BLaER1 (cell line): ENCODE measurements at regions not wholly inside any gene's neighbourhood (a gene's known extent, or its start where the extent isn't known, plus 50 kb on each side); places are given as distances from the start of the nearest gene placed in this dataset.

Experiments
- H3K27ac ChIP-seq: shearing (Covaris generic); formaldehyde crosslinking; 2 replicates; pipeline ENCODE4 v1.8.1; 2022
- H3K27me3 ChIP-seq: shearing (Covaris generic); formaldehyde crosslinking; 2 replicates; pipeline ENCODE4 v1.8.1; 2022
- H3K36me3 ChIP-seq: shearing (Covaris generic); formaldehyde crosslinking; 2 replicates; pipeline ENCODE4 v1.8.1; 2022
- H3K4me1 ChIP-seq: shearing (Covaris generic); formaldehyde crosslinking; 2 replicates; pipeline ENCODE4 v1.8.1; 2022
- H3K4me2 ChIP-seq: shearing (Covaris generic); formaldehyde crosslinking; 2 replicates; pipeline ENCODE4 v1.8.1; 2022
- H3K4me3 ChIP-seq: shearing (Covaris generic); formaldehyde crosslinking; 2 replicates; pipeline ENCODE4 v1.8.1; 2022
- H3K9ac ChIP-seq: shearing (Covaris generic); formaldehyde crosslinking; 2 replicates; pipeline ENCODE4 v1.8.1; 2022
- H3K9me3 ChIP-seq: shearing (Covaris generic); formaldehyde crosslinking; 2 replicates; pipeline ENCODE4 v1.8.1; 2022
- H4K20me1 ChIP-seq: shearing (Covaris generic); formaldehyde crosslinking; 2 replicates; pipeline ENCODE4 v1.8.1; 2022
- Cebpa-rat ChIP-seq: shearing (Covaris generic); IDR thresholded peaks from 2 replicates; pipeline ENCODE4 v1.8.1; 2022

DNA sequence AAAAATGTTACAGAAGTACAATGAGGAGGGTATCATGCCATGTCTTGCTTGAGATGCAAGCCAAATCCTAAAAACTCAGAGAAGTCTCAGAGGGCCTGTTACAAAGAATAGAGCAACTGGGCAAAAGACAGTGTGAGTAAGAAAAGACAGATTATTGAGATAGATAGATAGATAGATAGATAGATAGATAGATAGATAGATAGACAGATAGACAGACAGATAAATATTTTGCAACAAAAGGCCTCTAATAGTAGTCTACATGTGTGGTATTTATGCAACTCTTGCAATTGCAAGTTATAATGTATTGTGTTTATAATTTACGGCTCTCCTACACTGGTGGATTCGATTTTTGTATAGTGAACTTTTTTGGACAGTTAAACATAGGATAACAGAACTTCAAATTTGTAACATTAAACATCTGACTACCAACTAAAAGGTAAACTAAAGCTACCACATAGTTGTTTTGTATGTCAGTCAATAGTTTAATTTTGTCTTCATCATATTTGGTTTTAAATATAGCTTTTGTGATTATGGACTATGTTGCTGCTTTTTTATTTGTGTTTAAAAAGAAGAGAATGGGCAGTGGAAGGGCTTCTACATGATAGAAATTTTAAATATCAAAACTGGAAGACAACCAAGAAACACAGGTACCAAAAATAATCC, 740.7 kb upstream of the LRRTM4 start:
- Histone ChIP-seq H3K9ac (no peak overlapping the region), H3K4me1 (no peaks in the 10 kb centered on the region), H3K9me3 (no peaks in the 10 kb centered on the region), H4K20me1 (no peaks in the 10 kb centered on the region), H3K36me3 (no peaks in the 10 kb centered on the region), H3K4me3 (no peak overlapping the region), H3K27ac (no peak overlapping the region), H3K4me2 (no peak overlapping the region), H3K27me3 (no peaks in the 10 kb centered on the region)
- TF ChIP-seq Cebpa-rat, result no peak

DNA sequence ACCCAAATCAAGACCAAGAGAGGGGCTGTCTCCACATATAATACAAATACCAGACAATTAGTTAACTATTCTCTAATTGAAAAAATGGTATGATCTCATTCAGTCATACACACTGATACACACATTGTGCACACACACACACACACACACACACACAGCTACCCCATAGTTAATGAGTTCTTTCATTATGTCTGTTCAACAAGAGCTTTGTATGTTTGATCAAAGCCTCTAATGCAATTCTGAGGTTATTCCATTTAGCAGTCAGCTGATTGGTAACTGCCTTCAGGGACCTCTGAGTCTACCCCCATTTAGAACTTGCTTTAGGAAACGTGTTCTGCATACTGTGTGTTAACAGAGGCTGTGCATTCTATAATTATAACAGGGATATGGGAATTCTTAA, 741.4 kb upstream of the LRRTM4 start:
- H3K27me3 ChIP-seq, result no peaks in the 10 kb centered on the region
- no peak overlapping the region for H3K4me3 ChIP-seq
- no peak overlapping the region for H3K4me2 ChIP-seq
- no peaks in the 10 kb centered on the region for H4K20me1 ChIP-seq
- H3K27ac ChIP-seq, result no peak overlapping the region
- no peaks in the 10 kb centered on the region for H3K36me3 ChIP-seq
- no peak overlapping the region for H3K9ac ChIP-seq
- no peaks in the 10 kb centered on the region for H3K4me1 ChIP-seq
- no peak for TF ChIP-seq Cebpa-rat
- H3K9me3 ChIP-seq, result no peaks in the 10 kb centered on the region

DNA sequence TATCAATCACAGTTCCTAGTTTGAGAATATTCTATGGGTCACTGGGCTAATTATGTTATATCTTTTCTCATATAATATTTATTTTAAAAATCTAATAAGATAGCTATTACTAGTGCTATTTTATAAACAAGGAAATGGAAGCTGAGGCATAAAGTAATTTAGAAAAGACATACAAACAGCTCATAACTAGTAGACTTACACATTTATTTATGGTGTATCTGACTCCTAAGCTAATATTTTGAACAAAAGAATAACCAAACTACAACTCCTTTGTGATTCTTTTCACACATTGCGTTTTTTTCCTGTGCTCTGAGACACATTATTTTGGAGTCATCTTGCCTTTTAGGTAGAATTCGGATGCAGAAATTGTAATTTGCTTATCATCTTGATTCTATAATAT, 742.0 kb upstream of the LRRTM4 start:
- no peak for TF ChIP-seq Cebpa-rat
- Histone ChIP-seq H3K9me3 (no peaks in the 10 kb centered on the region), H4K20me1 (no peaks in the 10 kb centered on the region), H3K27ac (no peak overlapping the region), H3K4me3 (no peak overlapping the region), H3K27me3 (no peaks in the 10 kb centered on the region), H3K4me2 (no peak overlapping the region), H3K9ac (no peak overlapping the region), H3K36me3 (no peaks in the 10 kb centered on the region), H3K4me1 (no peaks in the 10 kb centered on the region)

DNA sequence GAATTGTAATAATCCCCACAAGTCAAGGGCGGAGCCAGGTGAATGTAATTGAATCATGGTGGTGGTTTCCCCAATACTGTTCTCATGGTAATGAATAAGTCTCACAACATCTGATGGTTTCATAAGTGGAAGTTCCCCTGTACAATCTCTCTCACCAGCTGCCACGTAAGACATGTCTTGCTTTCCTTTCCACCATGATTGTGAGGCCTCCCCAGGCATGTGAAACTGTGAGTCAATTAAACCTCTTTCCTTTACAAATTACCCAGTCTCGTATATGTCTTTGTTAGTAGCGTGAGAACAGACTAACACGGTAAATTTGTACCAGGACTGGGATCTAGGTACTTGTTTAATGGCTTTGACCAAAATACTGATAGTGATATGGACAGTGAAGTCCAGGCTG, 744.3 kb upstream of the REG3G start:
- Histone ChIP-seq H3K4me3 (no peak overlapping the region), H3K9ac (no peak overlapping the region), H3K27ac (no peak overlapping the region), H3K4me2 (no peak overlapping the region), H4K20me1 (no peaks in the 10 kb centered on the region), H3K9me3 (no peaks in the 10 kb centered on the region), H3K27me3 (no peaks in the 10 kb centered on the region), H3K4me1 (no peaks in the 10 kb centered on the region), H3K36me3 (no peaks in the 10 kb centered on the region)
- no peak for TF ChIP-seq Cebpa-rat

DNA sequence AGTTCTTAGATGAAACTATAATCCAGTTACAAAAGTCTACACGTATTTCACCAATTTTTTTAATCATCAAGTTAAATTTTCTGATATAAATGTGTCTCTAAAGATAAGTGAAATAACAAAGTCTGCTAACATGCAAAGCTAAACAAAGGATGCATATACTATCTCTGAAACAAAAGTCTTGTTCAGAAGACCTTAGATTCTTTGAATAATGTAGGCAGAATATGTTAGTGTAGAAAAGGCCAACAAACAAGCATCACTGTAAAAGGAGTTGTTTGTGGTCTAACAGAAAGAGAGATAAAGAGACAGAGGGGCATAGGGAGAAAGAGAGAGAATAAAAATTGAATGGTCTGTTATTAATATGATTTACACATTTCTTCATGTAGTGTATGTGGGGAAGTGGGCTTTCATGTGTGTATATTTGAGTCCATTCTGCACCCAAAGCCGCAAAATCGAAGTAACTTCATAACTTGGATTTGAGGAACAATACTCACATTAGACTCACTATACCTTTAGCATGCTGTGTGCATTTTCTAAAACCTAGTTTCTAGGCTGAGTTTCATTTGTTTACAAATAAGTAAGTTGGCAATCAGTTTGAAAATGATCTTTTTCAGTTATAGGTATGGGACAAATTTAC, 734.8 kb upstream of the REG3G start:
- no peaks in the 10 kb centered on the region for H3K4me1 ChIP-seq
- H3K9me3 ChIP-seq, result no peaks in the 10 kb centered on the region
- no peak overlapping the region for H3K9ac ChIP-seq
- no peak overlapping the region for H3K4me2 ChIP-seq
- no peak overlapping the region for H3K4me3 ChIP-seq
- H3K27ac ChIP-seq, result no peak overlapping the region
- TF ChIP-seq Cebpa-rat, result no peak
- no peaks in the 10 kb centered on the region for H4K20me1 ChIP-seq
- H3K36me3 ChIP-seq, result no peaks in the 10 kb centered on the region
- no peaks in the 10 kb centered on the region for H3K27me3 ChIP-seq

DNA sequence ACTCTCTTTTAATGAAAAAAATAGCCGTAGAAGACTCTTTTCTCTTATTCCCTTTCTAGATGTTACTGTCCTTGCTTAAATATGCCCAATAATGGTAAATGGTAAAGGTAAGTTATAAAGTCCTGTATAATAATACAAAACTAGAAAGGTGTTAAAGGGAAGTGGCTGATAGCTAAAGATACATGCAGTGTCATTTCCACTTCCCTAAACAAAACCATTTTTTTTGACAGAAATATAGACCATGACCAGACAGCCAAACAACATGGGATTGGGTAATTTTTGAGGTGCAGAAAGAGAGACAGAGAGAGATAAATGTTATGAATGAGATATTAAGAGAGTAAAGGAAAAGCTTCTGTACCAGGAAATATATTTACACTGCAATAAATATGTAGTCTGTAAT, 731.7 kb upstream of the REG3G start:
- H3K27me3 ChIP-seq, result no peaks in the 10 kb centered on the region
- H3K4me1 ChIP-seq, result no peaks in the 10 kb centered on the region
- H3K9ac ChIP-seq, result no peak overlapping the region
- no peak overlapping the region for H3K27ac ChIP-seq
- H3K9me3 ChIP-seq, result no peaks in the 10 kb centered on the region
- no peak overlapping the region for H3K4me2 ChIP-seq
- no peak overlapping the region for H3K4me3 ChIP-seq
- no peaks in the 10 kb centered on the region for H4K20me1 ChIP-seq
- no peak for TF ChIP-seq Cebpa-rat
- no peaks in the 10 kb centered on the region for H3K36me3 ChIP-seq

DNA sequence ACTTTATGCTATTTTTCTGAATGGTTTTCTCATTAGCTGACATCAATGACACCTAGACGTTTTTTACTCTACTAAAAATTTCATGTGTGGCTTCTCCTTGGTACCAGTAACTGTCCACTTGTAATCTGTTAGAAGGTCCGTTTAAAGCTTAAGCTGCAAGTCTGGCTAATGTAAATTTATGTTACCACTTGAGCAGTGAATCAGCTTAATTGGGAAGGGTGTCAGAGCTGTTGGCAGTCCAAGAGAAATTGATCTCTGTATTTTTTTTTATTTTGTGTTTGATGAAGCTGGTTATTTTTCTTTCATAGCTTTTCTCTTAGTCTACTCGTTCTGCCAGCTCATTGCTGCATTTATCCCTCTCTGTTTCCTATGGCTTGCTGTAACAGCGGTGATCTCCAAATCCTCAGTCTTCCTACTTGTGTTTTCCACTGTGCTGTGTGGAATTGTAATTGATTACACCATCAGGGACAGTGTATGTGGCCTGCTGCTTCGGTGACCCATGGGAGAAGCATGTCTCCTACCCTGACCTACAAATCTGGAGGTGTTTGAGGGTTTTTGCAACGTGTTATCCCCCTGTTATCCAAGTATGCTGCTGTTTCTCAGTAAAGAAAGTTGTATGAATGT, 724.2 kb upstream of the REG3G start:
- Histone ChIP-seq H3K9me3 (no peaks in the 10 kb centered on the region), H3K4me1 (no peaks in the 10 kb centered on the region), H3K4me3 (no peak overlapping the region), H3K9ac (no peak overlapping the region), H3K4me2 (no peak overlapping the region), H3K27ac (no peak overlapping the region), H3K36me3 (no peaks in the 10 kb centered on the region), H4K20me1 (no peaks in the 10 kb centered on the region), H3K27me3 (no peaks in the 10 kb centered on the region)
- TF ChIP-seq Cebpa-rat, result no peak

DNA sequence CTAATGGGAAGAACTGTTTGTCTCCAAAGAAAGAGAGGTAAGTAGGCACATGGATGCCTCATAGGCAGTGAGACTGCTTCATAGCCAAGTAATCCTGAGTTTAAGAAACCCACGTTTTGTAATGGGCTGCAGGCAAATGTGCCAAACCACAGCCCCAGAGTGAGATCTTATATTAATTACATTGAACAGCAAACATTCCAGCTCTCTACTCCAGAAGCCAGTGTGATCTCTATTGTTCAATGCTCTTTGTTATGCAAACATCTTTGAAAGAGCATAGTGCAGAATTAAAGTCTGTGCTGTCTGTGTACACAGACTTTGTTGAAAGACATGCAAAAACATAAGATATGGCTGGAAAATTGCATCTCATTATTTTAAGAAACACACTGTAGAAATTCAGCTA, 720.8 kb upstream of the REG3G start:
- H3K27me3 ChIP-seq, result no peaks in the 10 kb centered on the region
- TF ChIP-seq Cebpa-rat, result no peak
- H3K4me2 ChIP-seq, result no peak overlapping the region
- no peaks in the 10 kb centered on the region for H3K36me3 ChIP-seq
- H4K20me1 ChIP-seq, result no peaks in the 10 kb centered on the region
- no peaks in the 10 kb centered on the region for H3K4me1 ChIP-seq
- no peak overlapping the region for H3K9ac ChIP-seq
- no peak overlapping the region for H3K27ac ChIP-seq
- H3K4me3 ChIP-seq, result no peak overlapping the region
- H3K9me3 ChIP-seq, result no peaks in the 10 kb centered on the region

DNA sequence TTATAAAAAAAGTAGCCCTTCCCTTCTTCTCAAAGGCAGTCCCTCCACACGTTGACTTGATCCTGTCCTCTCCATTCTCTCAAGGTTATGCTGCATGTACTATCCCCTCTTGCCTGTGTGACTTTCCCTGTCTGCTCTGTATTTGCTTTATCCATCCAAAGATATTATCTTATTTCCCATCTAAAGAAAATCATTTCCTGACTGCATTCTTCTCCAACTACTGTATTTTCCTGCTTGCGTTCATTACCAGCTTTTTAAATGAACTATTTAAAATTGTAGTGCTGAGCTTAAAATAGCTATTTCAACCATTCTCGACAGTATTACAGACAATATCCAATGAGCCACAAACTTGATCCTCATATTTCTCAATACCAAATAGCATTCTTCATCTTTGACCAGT, 716.0 kb upstream of the REG3G start:
- Histone ChIP-seq H3K27ac (no peak overlapping the region), H3K36me3 (no peaks in the 10 kb centered on the region), H4K20me1 (no peaks in the 10 kb centered on the region), H3K27me3 (no peaks in the 10 kb centered on the region), H3K4me3 (no peak overlapping the region), H3K4me2 (no peak overlapping the region), H3K9ac (no peak overlapping the region), H3K9me3 (no peaks in the 10 kb centered on the region), H3K4me1 (no peaks in the 10 kb centered on the region)
- no peak for TF ChIP-seq Cebpa-rat

DNA sequence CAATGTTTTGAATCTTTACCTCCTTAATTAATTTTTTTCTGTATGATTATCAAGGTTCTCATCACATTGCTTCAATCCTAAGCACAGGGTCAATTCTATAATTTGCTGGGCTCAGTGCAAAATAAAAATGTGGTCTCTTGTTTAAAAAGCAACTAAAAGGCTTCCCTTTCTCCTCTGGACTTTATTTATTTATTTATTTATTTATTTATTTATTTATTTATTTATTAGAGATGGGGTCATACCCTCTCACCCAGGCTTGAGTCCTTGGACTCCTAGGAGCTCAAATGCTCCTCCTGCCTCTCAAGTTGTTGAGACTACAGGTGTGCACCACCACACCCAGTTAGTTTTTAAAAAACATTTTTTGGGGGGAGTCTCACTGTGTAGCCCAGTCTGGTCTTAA, 710.1 kb upstream of the REG3G start:
- Histone ChIP-seq H4K20me1 (no peaks in the 10 kb centered on the region), H3K36me3 (no peaks in the 10 kb centered on the region), H3K27me3 (no peaks in the 10 kb centered on the region), H3K9me3 (no peaks in the 10 kb centered on the region), H3K27ac (no peak overlapping the region), H3K4me1 (no peaks in the 10 kb centered on the region), H3K4me2 (no peak overlapping the region), H3K4me3 (no peak overlapping the region), H3K9ac (no peak overlapping the region)
- TF ChIP-seq Cebpa-rat, result no peak
